IMR-90 (cell line): ENCODE measurements at regions not wholly inside any gene's neighbourhood (a gene's known extent, or its start where the extent isn't known, plus 50 kb on each side); places are given as distances from the start of the nearest gene placed in this dataset.
A peak's percentile ranks its signal among the peaks of the same experiment; 100 is the strongest.

Experiments used
- ATAC-seq: fragments of 200-7000 bp; cut with Tn5 transposase; 2 replicates; pipeline ENCODE4 v1.9.1; 2020; ENCODE audit warnings: low read depth, mild to moderate bottlenecking, moderate library complexity
- BruUV-seq: library from RNA; stranded (reverse); fragments of 400-500 nt; replicated peaks from 2 replicates; lab custom pipeline; 2021; lab: Mats Ljungman, UMichigan
- CTCF ChIA-PET: fragments of 300-600 bp; formaldehyde crosslinking; extraction: SDS; loops from one replicate; lab custom pipeline; 2021; ENCODE audit warnings: antibody characterized with exemption; lab: Yijun Ruan, JAX
- POLR2A ChIA-PET: fragments of 300-600 bp; sonication (Branson Sonifier 250); formaldehyde crosslinking; loops from one replicate; lab custom pipeline; 2022; ENCODE audit warnings: antibody characterized with exemption; ENCODE audit not compliant: unreplicated experiment; lab: Charles Lee
- DNase-seq: peaks from one replicate; pipeline ENCODE4 v3.0.0; 2013
- H2AFZ ChIP-seq: replicated peaks from 2 replicates; pipeline ENCODE3; 2013; ENCODE audit warnings: low read length, mild to moderate bottlenecking; ENCODE audit not compliant: poor library complexity
- H2AK5ac ChIP-seq: 2 replicates; pipeline ENCODE4 v1.6.1; 2013; ENCODE audit warnings: low read depth, low read length, inconsistent platforms
- H2AK9ac ChIP-seq: replicated peaks from 2 replicates; pipeline ENCODE3; 2013; ENCODE audit warnings: mild to moderate bottlenecking, low read depth, low read length, moderate library complexity; ENCODE audit not compliant: poor library complexity
- H2BK120ac ChIP-seq: 2 replicates; pipeline ENCODE4 v1.6.1; 2013; ENCODE audit warnings: low read depth, low read length, inconsistent platforms
- H2BK15ac ChIP-seq: 3 replicates; pipeline ENCODE4 v1.6.1; 2013; ENCODE audit warnings: low read depth, low read length, inconsistent platforms
- H2BK20ac ChIP-seq: 2 replicates; pipeline ENCODE4 v1.6.1; 2013; ENCODE audit warnings: low read depth, mild to moderate bottlenecking, inconsistent platforms, low read length, moderate library complexity
- H2BK5ac ChIP-seq: 2 replicates; pipeline ENCODE4 v1.6.1; 2013; ENCODE audit warnings: mild to moderate bottlenecking, low read depth, low read length, inconsistent platforms; ENCODE audit not compliant: poor library complexity, severe bottlenecking
- H3K14ac ChIP-seq: replicated peaks from 2 replicates; pipeline ENCODE4 v1.6.1; 2013; ENCODE audit warnings: low read depth, low read length, inconsistent platforms
- H3K18ac ChIP-seq: 2 replicates; pipeline ENCODE4 v1.6.1; 2013; ENCODE audit warnings: low read depth, low read length, control low read depth
- H3K23ac ChIP-seq: 2 replicates; pipeline ENCODE4 v1.6.1; 2013; ENCODE audit warnings: low read depth, low read length, inconsistent platforms
- H3K27ac ChIP-seq: 2 replicates; pipeline ENCODE4 v1.5.1; 2013; ENCODE audit warnings: mild to moderate bottlenecking, control low read depth, low read length; ENCODE audit not compliant: insufficient read depth
- H3K27me3 ChIP-seq: 2 replicates; pipeline ENCODE4 v1.6.1; 2013; ENCODE audit warnings: low read length; ENCODE audit not compliant: control insufficient read depth, insufficient read depth
- H3K36me3 ChIP-seq: 2 replicates; pipeline ENCODE4 v1.6.1; 2013; ENCODE audit warnings: low read length, mixed read lengths; ENCODE audit not compliant: control insufficient read depth, insufficient read depth
- H3K4ac ChIP-seq: 2 replicates; pipeline ENCODE4 v1.6.1; 2013; ENCODE audit warnings: low read depth, low read length, inconsistent platforms
- H3K4me1 ChIP-seq: 2 replicates; pipeline ENCODE4 v1.6.1; 2013; ENCODE audit warnings: low read length, mixed read lengths; ENCODE audit not compliant: control insufficient read depth, insufficient read depth
- H3K4me2 ChIP-seq: 2 replicates; pipeline ENCODE4 v1.6.1; 2013; ENCODE audit warnings: low read depth, mild to moderate bottlenecking, control low read depth, low read length, moderate library complexity
- H3K4me3 ChIP-seq: 2 replicates; pipeline ENCODE4 v1.5.1; 2013; ENCODE audit warnings: low read depth, mild to moderate bottlenecking, control low read depth, low read length, moderate library complexity; ENCODE audit not compliant: insufficient read depth
- H3K56ac ChIP-seq: 2 replicates; pipeline ENCODE4 v1.6.1; 2013; ENCODE audit warnings: low read length, inconsistent platforms; ENCODE audit not compliant: insufficient read depth; ENCODE audit errors: extremely low read depth
- H3K79me1 ChIP-seq, 2 experiments: 2 replicates each; pipeline ENCODE4 v1.6.1; 2013; ENCODE audit warnings: low read length in 2 of 2, inconsistent platforms in 1 of 2, low read depth in 1 of 2
- H3K9ac ChIP-seq: 2 replicates; pipeline ENCODE4 v1.6.1; 2013; ENCODE audit warnings: low read depth, low read length, control low read depth
- H3K9me1 ChIP-seq: 2 replicates; pipeline ENCODE4 v1.6.1; 2013; ENCODE audit warnings: low read length, inconsistent platforms; ENCODE audit not compliant: insufficient read depth
- H3K9me3 ChIP-seq: 2 replicates; pipeline ENCODE4 v1.6.1; 2013; ENCODE audit warnings: low read length; ENCODE audit not compliant: control insufficient read depth, insufficient read depth
- H4K20me1 ChIP-seq: 2 replicates; pipeline ENCODE4 v1.6.1; 2013; ENCODE audit warnings: low read length, inconsistent platforms; ENCODE audit not compliant: insufficient read depth
- H4K5ac ChIP-seq: 2 replicates; pipeline ENCODE4 v1.6.1; 2013; ENCODE audit warnings: mild to moderate bottlenecking, low read depth, low read length, control low read depth
- H4K8ac ChIP-seq, 2 experiments: 2 replicates each; pipeline ENCODE4 v1.6.1; 2013; ENCODE audit warnings: low read depth in 2 of 2, low read length in 2 of 2, control low read depth in 1 of 2, inconsistent platforms in 1 of 2
- H4K91ac ChIP-seq: 2 replicates; pipeline ENCODE4 v1.6.1; 2013; ENCODE audit warnings: low read depth, low read length, inconsistent platforms; ENCODE audit not compliant: insufficient read depth
- CHD1 ChIP-seq: IDR thresholded peaks from 2 replicates; pipeline ENCODE4 v1.6.1; 2012; ENCODE audit warnings: low read depth, low read length, improper control_type of control experiment
- FOS ChIP-seq: fragments of 150-350 bp; IDR thresholded peaks from 2 replicates; pipeline ENCODE4 v1.6.1; 2016; ENCODE audit warnings: low read depth, low read length
- NFE2L2 ChIP-seq: fragments of 150-350 bp; IDR thresholded peaks from 2 replicates; pipeline ENCODE4 v1.6.1; 2016; ENCODE audit warnings: low read depth, mild to moderate bottlenecking, low read length
- POLR2A ChIP-seq: IDR thresholded peaks from 2 replicates; pipeline ENCODE4 v1.6.1; 2012; ENCODE audit warnings: mild to moderate bottlenecking, low read depth, low read length
- RCOR1 ChIP-seq: IDR thresholded peaks from 2 replicates; pipeline ENCODE4 v1.6.1; 2012; ENCODE audit warnings: mild to moderate bottlenecking, low read length, improper control_type of control experiment; ENCODE audit not compliant: insufficient replicate concordance
- USF2 ChIP-seq: fragments of 150-350 bp; IDR thresholded peaks from 2 replicates; pipeline ENCODE4 v1.6.1; 2017; ENCODE audit warnings: mild to moderate bottlenecking, antibody characterized with exemption, low read length, low read depth
- WGBS, 2 experiments: methylation state at CpG; one replicate each; pipeline versions ENCODE4 v1.1.5 to v1.1.7; 2013; ENCODE audit warnings: missing lambda C conversion rate in 2 of 2; ENCODE audit not compliant: insufficient read length in 1 of 2; ENCODE audit errors: extremely low coverage in 2 of 2; 5-methylcytosine and 5-hydroxymethylcytosine counted together
- dilution Hi-C: fragments of 300-500 bp; cut with HindIII; formaldehyde crosslinking; loops from one replicate; pipeline ENCODE4 v1.14.3; 2018; ENCODE audit warnings: low sequenced_read_pairs; ENCODE audit not compliant: unreplicated experiment
- in situ Hi-C: fragments of 300-500 bp; cut with MboI; formaldehyde crosslinking; loops from 3 replicates; pipeline ENCODE4 v1.14.3; 2019; ENCODE audit warnings: low sequenced_read_pairs, inconsistent platforms, mixed read lengths
- intact Hi-C: fragments of 100-400 bp; cut with micrococcal nuclease; formaldehyde crosslinking; loops from 2 replicates; pipeline ENCODE4 v1.10.0; 2022

- Histone ChIP-seq H4K5ac (no peak overlapping the region), H3K4me3 (no peak overlapping the region), H3K56ac (no peak overlapping the region), H3K4me2 (no peak overlapping the region), H2AK9ac (no peak overlapping the region), H3K27me3 (no peaks in the 10 kb centered on the region), H2BK120ac (no peak overlapping the region), H4K20me1 (no peaks in the 10 kb centered on the region), H3K18ac (no peak overlapping the region), H2AK5ac (no peak overlapping the region), H2BK20ac (no peak overlapping the region), H3K4me1 (no peaks in the 10 kb centered on the region), H3K9me3 (0 out of 2 replicates have a peak, but pooled peaks cover 4% of the 10 kb centered on the region), H3K79me1 (no peaks in the 10 kb centered on the region), H3K23ac (no peak overlapping the region), H4K91ac (no peak overlapping the region), H3K36me3 (no peaks in the 10 kb centered on the region), H2BK15ac (no peak overlapping the region), H3K9ac (no peak overlapping the region), H2BK5ac (no peak overlapping the region), H2AFZ (no peak overlapping the region), H3K14ac (no peak overlapping the region), H3K4ac (no peak overlapping the region), H3K9me1 (no peaks in the 10 kb centered on the region), H3K27ac (no peak overlapping the region), H4K8ac (no peak overlapping the region)
- in situ Hi-C loops = no loop called here
- ChIA-PET POLR2A (no interaction called here), CTCF (no interaction called here)
- DNase-seq (peak; percentile 39), ATAC-seq (no peak)
- dilution Hi-C loops = no loop called here
- intact Hi-C loops = no loop called here
- BruUV-seq = no TSS peak
- no CpG with 5 or more reads among the region's 6 CpGs for WGBS, 2 experiments
- TF ChIP-seq CHD1 (no peak), USF2 (no peak), FOS (no peak), RCOR1 (no peak), POLR2A (no peak), NFE2L2 (no peak)
Observed at GRCh38 chr2:81650048-81650971, 1345.8 kb upstream of the LRRTM1 start.
